H9 (cell line): ENCODE measurements at regions not wholly inside any gene's neighbourhood (a gene's known extent, or its start where the extent isn't known, plus 50 kb on each side); places are given as distances from the start of the nearest gene placed in this dataset.

Source experiments
- DNase-seq: peaks from one replicate; pipeline ENCODE4 v3.0.0-alpha.2; 2017
- H2AFZ ChIP-seq: one replicate; pipeline ENCODE4 v1.6.1; 2013; ENCODE audit warnings: mild to moderate bottlenecking, low read length, control low read depth, moderate library complexity
- H2AK5ac ChIP-seq: 2 replicates; pipeline ENCODE4 v1.6.1; 2013; ENCODE audit warnings: low read length, control low read depth, mixed read lengths; ENCODE audit not compliant: insufficient read length
- H2BK120ac ChIP-seq: one replicate; pipeline ENCODE4 v1.6.1; 2013; ENCODE audit warnings: low read depth, mild to moderate bottlenecking, low read length, control low read depth, inconsistent platforms; ENCODE audit not compliant: poor library complexity, severe bottlenecking
- H2BK12ac ChIP-seq: 2 replicates; pipeline ENCODE4 v1.6.1; 2013; ENCODE audit warnings: low read length, control low read depth, mixed read lengths, low read depth; ENCODE audit not compliant: insufficient read length
- H2BK15ac ChIP-seq: 2 replicates; pipeline ENCODE4 v1.6.1; 2013; ENCODE audit warnings: low read depth, low read length, control low read depth
- H2BK20ac ChIP-seq: one replicate; pipeline ENCODE4 v1.6.1; 2013; ENCODE audit warnings: low read depth, mild to moderate bottlenecking, low read length, control low read depth, inconsistent platforms; ENCODE audit not compliant: poor library complexity, severe bottlenecking
- H2BK5ac ChIP-seq: 2 replicates; pipeline ENCODE4 v1.6.1; 2013; ENCODE audit warnings: low read length, control low read depth, mixed read lengths; ENCODE audit not compliant: insufficient read length
- H3K14ac ChIP-seq: 2 replicates; pipeline ENCODE4 v1.6.1; 2013; ENCODE audit warnings: low read length, control low read depth; ENCODE audit not compliant: insufficient read depth
- H3K18ac ChIP-seq: 2 replicates; pipeline ENCODE4 v1.6.1; 2013; ENCODE audit warnings: low read depth, mild to moderate bottlenecking, mixed read lengths, low read length, control low read depth; ENCODE audit not compliant: insufficient read length
- H3K23ac ChIP-seq: 2 replicates; pipeline ENCODE4 v1.6.1; 2013; ENCODE audit warnings: low read length, control low read depth, mixed read lengths, low read depth; ENCODE audit not compliant: insufficient read length
- H3K23me2 ChIP-seq: 2 replicates; pipeline ENCODE4 v1.6.1; 2013; ENCODE audit warnings: low read depth, mild to moderate bottlenecking, mixed read lengths, low read length, control low read depth; ENCODE audit not compliant: insufficient read length, poor library complexity, severe bottlenecking
- H3K27ac ChIP-seq: 2 replicates; pipeline ENCODE4 v1.5.1; 2013; ENCODE audit warnings: low read length, control low read depth, mixed read lengths, low read depth; ENCODE audit not compliant: insufficient read length
- H3K27me3 ChIP-seq: 2 replicates; pipeline ENCODE4 v1.6.1; 2013; ENCODE audit warnings: low read length, control low read depth, inconsistent platforms; ENCODE audit not compliant: insufficient read depth
- H3K4ac ChIP-seq: 2 replicates; pipeline ENCODE4 v1.6.1; 2013; ENCODE audit warnings: low read depth, mild to moderate bottlenecking, control low read depth, inconsistent platforms, low read length, moderate library complexity
- H3K4me1 ChIP-seq: 2 replicates; pipeline ENCODE4 v1.6.1; 2013; ENCODE audit warnings: low read length, control low read depth, inconsistent platforms; ENCODE audit not compliant: insufficient read depth
- H3K4me2 ChIP-seq: 2 replicates; pipeline ENCODE4 v1.6.1; 2013; ENCODE audit warnings: low read length, control low read depth, mixed read lengths; ENCODE audit not compliant: insufficient read length, insufficient read depth
- H3K56ac ChIP-seq: 2 replicates; pipeline ENCODE4 v1.6.1; 2013; ENCODE audit warnings: low read depth, mild to moderate bottlenecking, mixed read lengths, low read length, control low read depth; ENCODE audit not compliant: insufficient read length
- H3K79me1 ChIP-seq: 2 replicates; pipeline ENCODE4 v1.6.1; 2013; ENCODE audit warnings: low read depth, mild to moderate bottlenecking, moderate library complexity, low read length, control low read depth, inconsistent platforms; ENCODE audit not compliant: insufficient read depth, poor library complexity, severe bottlenecking
- H3K79me2 ChIP-seq: 2 replicates; pipeline ENCODE4 v1.6.1; 2013; ENCODE audit warnings: low read length, control low read depth, inconsistent platforms; ENCODE audit not compliant: insufficient read depth
- H3K9ac ChIP-seq: 2 replicates; pipeline ENCODE4 v1.6.1; 2013; ENCODE audit warnings: low read length, control low read depth, mixed read lengths; ENCODE audit not compliant: insufficient read length; ENCODE audit errors: extremely low read depth
- H3K9me3 ChIP-seq: one replicate; pipeline ENCODE4 v1.6.1; 2013; ENCODE audit warnings: low read depth, low read length, inconsistent platforms; ENCODE audit not compliant: control insufficient read depth
- H3T11ph ChIP-seq: one replicate; pipeline ENCODE4 v1.6.1; 2013; ENCODE audit warnings: mild to moderate bottlenecking, low read length, control low read depth, inconsistent platforms
- H4K20me1 ChIP-seq: one replicate; pipeline ENCODE4 v1.6.1; 2013; ENCODE audit not compliant: control insufficient read depth, insufficient read length, insufficient read depth
- H4K5ac ChIP-seq: 2 replicates; pipeline ENCODE4 v1.6.1; 2013; ENCODE audit warnings: low read depth, mild to moderate bottlenecking, mixed read lengths, low read length, control low read depth; ENCODE audit not compliant: insufficient read length
- H4K8ac ChIP-seq: replicated peaks from 2 replicates; pipeline ENCODE4 v1.6.1; 2013; ENCODE audit warnings: low read length, control low read depth, mixed read lengths, low read depth; ENCODE audit not compliant: insufficient read length
- H4K91ac ChIP-seq: 2 replicates; pipeline ENCODE4 v1.6.1; 2013; ENCODE audit warnings: low read depth, mild to moderate bottlenecking, moderate library complexity, mixed read lengths, low read length, control low read depth; ENCODE audit not compliant: insufficient read length
- H3K27ac Mint-ChIP-seq, 3 experiments: 2 replicates in 2 of 3; 3 replicates in 1 of 3; pipeline ENCODE4 v1.8.0; 2020 to 2021; ENCODE audit warnings: mixed read lengths in 3 of 3, mild to moderate bottlenecking in 1 of 3, moderate library complexity in 1 of 3
- H3K27me3 Mint-ChIP-seq: 2 replicates; pipeline ENCODE4 v1.8.0; 2021; ENCODE audit warnings: low read depth, mild to moderate bottlenecking, moderate library complexity, mixed read lengths
- H3K36me3 Mint-ChIP-seq, 3 experiments: 2 replicates in 2 of 3; 3 replicates in 1 of 3; pipeline ENCODE4 v1.8.0; 2020 to 2021; ENCODE audit warnings: low read depth in 3 of 3, mixed read lengths in 3 of 3; ENCODE audit not compliant: insufficient read depth in 1 of 3
- H3K4me1 Mint-ChIP-seq, 2 experiments: 2 replicates each; pipeline ENCODE4 v1.8.0; 2020; ENCODE audit warnings: mixed read lengths in 2 of 2
- H3K4me3 Mint-ChIP-seq, 2 experiments: 2 replicates in 1 of 2; 3 replicates in 1 of 2; pipeline ENCODE4 v1.8.0; 2020 to 2021; ENCODE audit warnings: mild to moderate bottlenecking in 2 of 2, mixed read lengths in 2 of 2, moderate library complexity in 1 of 2
- H3K9me3 Mint-ChIP-seq, 2 experiments: 2 replicates in 1 of 2; 3 replicates in 1 of 2; pipeline ENCODE4 v1.8.0; 2020; ENCODE audit warnings: mild to moderate bottlenecking in 2 of 2, mixed read lengths in 2 of 2, moderate library complexity in 1 of 2
- WGBS: extraction: QIAGEN DNeasy Blood & Tissue Kit; methylation state at CpG from one replicate; pipeline ENCODE4 v1.1.7; 2013; ENCODE audit warnings: missing lambda C conversion rate, low lambda C conversion rate, mixed read lengths; ENCODE audit not compliant: insufficient read length; ENCODE audit errors: extremely low coverage; 5-methylcytosine and 5-hydroxymethylcytosine counted together
- TF ChIP-seq, protein P1 (sequence below): fragments of 200-600 bp; sonication (generic); conservative IDR thresholded peaks from 3 replicates; pipeline ENCODE4 v1.8.0; 2021; ENCODE audit warnings: antibody characterized with exemption, mild to moderate bottlenecking

DNA sequence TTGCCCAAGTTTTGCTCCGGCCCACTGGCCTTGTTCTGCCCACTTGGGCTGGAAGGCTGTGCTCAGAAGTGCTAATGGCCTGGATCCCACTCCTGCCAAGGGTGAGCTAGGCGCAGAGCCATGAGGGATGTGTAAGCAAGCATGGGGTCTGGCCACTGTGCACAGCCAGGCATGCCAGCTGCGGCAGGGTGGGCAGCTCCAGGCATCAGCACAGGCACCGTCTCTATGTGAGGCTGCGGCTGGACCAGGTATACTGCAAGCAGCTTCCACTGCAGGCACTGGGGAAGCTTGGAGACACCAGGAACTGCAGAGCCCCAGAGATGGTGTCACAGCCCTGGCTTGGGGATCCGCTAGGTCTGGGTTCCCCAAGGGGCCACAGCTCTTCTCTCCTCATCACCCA is 264.9 kb downstream of the LRIG3 start:
- no peak for DNase-seq
- Histone ChIP-seq H2AK5ac (no peak overlapping the region), H2BK12ac (no peak overlapping the region), H3K27me3 (no peaks in the 10 kb centered on the region), H3K4ac (no peak overlapping the region), H3K14ac (no peak overlapping the region), H3T11ph (no peak overlapping the region), H3K18ac (no peak overlapping the region), H3K56ac (no peak overlapping the region), H3K79me1 (no peaks in the 10 kb centered on the region), H2BK20ac (no peak overlapping the region), H3K23ac (no peak overlapping the region), H4K20me1 (no peaks in the 10 kb centered on the region), H2AFZ (no peak overlapping the region), H2BK5ac (no peak overlapping the region), H4K91ac (no peak overlapping the region), H3K9ac (no peak overlapping the region), H3K27ac (no peak overlapping the region), H3K4me2 (no peak overlapping the region), H3K23me2 (no peaks in the 10 kb centered on the region), H2BK120ac (no peak overlapping the region), H3K4me1 (no peaks in the 10 kb centered on the region), H3K9me3 (peaks cover 13% of the 10 kb centered on the region), H2BK15ac (no peak overlapping the region), H3K79me2 (no peaks in the 10 kb centered on the region), H4K8ac (no peak overlapping the region), H4K5ac (no peak overlapping the region)
- H3K4me1 Mint-ChIP-seq, result no peaks in the 10 kb centered on the region
- TF ChIP-seq, protein P1, sequence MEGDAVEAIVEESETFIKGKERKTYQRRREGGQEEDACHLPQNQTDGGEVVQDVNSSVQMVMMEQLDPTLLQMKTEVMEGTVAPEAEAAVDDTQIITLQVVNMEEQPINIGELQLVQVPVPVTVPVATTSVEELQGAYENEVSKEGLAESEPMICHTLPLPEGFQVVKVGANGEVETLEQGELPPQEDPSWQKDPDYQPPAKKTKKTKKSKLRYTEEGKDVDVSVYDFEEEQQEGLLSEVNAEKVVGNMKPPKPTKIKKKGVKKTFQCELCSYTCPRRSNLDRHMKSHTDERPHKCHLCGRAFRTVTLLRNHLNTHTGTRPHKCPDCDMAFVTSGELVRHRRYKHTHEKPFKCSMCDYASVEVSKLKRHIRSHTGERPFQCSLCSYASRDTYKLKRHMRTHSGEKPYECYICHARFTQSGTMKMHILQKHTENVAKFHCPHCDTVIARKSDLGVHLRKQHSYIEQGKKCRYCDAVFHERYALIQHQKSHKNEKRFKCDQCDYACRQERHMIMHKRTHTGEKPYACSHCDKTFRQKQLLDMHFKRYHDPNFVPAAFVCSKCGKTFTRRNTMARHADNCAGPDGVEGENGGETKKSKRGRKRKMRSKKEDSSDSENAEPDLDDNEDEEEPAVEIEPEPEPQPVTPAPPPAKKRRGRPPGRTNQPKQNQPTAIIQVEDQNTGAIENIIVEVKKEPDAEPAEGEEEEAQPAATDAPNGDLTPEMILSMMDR, result no peak
- H3K9me3 Mint-ChIP-seq, result peaks cover 20 to 25% of the 10 kb centered on the region in 2 experiments
- WGBS, result no CpG with 5 or more reads among the region's 6 CpGs
- no peak overlapping the region for H3K27ac Mint-ChIP-seq
- H3K4me3 Mint-ChIP-seq, result no peak overlapping the region
- peaks cover 2 to 28% (median 8%) of the 10 kb centered on the region in 3 experiments; a peak in 6 of 7 replicates for H3K36me3 Mint-ChIP-seq
- H3K27me3 Mint-ChIP-seq, result peaks cover 2% of the 10 kb centered on the region; the same call in 1 of the 2 replicates
